Esophagus (tissue), 2 donors: ENCODE measurements at regions not wholly inside any gene's neighbourhood (a gene's known extent, or its start where the extent isn't known, plus 50 kb on each side); places are given as distances from the start of the nearest gene placed in this dataset.

Source experiments
- H3K27ac ChIP-seq, 2 donors: one replicate each; pipeline ENCODE4 v1.5.1; 2013; ENCODE audit warnings: low read depth in 2 of 2, mild to moderate bottlenecking in 2 of 2, inconsistent platforms in 1 of 2, low read length in 1 of 2, moderate library complexity in 1 of 2
- H3K27me3 ChIP-seq, 2 donors: one replicate each; pipeline ENCODE4 v1.6.1; 2013; ENCODE audit warnings: low read length in 2 of 2, control low read depth in 1 of 2, mild to moderate bottlenecking in 1 of 2; ENCODE audit not compliant: insufficient read depth in 2 of 2, control insufficient read depth in 1 of 2
- H3K36me3 ChIP-seq, 2 donors: one replicate each; pipeline ENCODE4 v1.6.1; 2013; ENCODE audit warnings: low read length in 1 of 2; ENCODE audit not compliant: control insufficient read depth in 2 of 2, insufficient read depth in 2 of 2
- H3K4me1 ChIP-seq, 2 donors: one replicate each; pipeline ENCODE4 v1.6.1; 2013; ENCODE audit warnings: low read length in 1 of 2; ENCODE audit not compliant: control insufficient read depth in 2 of 2, insufficient read depth in 2 of 2
- H3K4me3 ChIP-seq, 2 donors: one replicate each; pipeline ENCODE4 v1.5.1; 2013; ENCODE audit warnings: low read length in 2 of 2, mild to moderate bottlenecking in 2 of 2, low read depth in 1 of 2, moderate library complexity in 1 of 2
- H3K9me3 ChIP-seq, 2 donors: one replicate each; pipeline ENCODE4 v1.6.1; 2013; ENCODE audit warnings: mild to moderate bottlenecking in 2 of 2, low read depth in 1 of 2, low read length in 1 of 2, moderate library complexity in 1 of 2; ENCODE audit not compliant: control insufficient read depth in 2 of 2, insufficient read depth in 1 of 2
- WGBS, 2 donors: extraction: QIAGEN DNeasy Blood & Tissue Kit; methylation state at CpG; one replicate each; pipeline ENCODE4 v1.1.7; 2013; 5-methylcytosine and 5-hydroxymethylcytosine counted together
- donor health status: healthy with polysubstance abuse.
- donor health status: Bipolar disorder and iron deficiency.

DNA sequence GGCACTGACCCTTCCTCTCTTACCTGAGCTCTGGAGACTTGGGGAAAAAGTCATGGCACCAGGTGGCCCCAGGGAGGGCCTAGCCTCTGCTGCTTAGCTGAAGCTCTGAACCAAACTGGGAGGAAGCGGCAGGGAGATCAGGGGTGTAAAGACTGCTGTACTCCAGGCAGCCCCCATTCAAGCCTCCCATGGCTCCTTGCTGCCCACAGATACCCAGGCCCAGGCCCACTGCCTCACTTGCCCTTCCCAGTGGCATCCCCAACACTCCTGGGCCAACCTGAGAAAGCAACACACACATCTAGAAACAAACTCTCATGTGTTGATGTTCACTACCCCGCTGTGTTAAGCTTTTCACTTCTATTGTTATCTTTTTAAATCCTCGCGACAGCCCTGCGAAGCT, 151.6 kb downstream of the C5orf15 start:
- Histone ChIP-seq H3K27ac (no peak overlapping the region), H3K9me3 (no peaks in the 10 kb centered on the region), H3K4me1 (peaks cover 0 to 10% of the 10 kb centered on the region in 2 donors), H3K27me3 (no peaks in the 10 kb centered on the region), H3K36me3 (no peaks in the 10 kb centered on the region), H3K4me3 (no peak overlapping the region)
- WGBS, 2 donors: 90 to 97% methylated on average over 5 of the region's 5 CpGs

DNA sequence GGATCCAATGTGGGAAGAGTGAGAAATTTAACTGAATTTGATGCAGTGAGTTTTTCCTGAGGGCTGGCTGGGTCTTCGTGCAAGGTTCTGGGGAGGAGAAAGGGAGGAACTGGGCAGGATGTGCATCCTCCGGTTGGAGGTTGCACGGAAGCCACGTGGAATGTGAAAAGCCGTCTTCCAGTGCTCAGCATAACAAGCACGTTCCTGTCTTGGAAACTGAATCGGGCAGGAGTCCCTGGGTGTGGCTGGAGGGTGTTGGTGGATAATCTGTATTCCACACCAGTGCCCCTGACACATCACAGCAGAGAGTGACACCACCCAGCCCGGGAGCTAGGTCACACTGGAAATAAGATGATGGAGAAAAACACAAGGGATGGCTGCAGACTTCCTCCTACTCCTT, 154.3 kb downstream of the C5orf15 start:
- Histone ChIP-seq H3K27ac (no peak overlapping the region), H3K27me3 (no peaks in the 10 kb centered on the region), H3K9me3 (no peaks in the 10 kb centered on the region), H3K36me3 (no peaks in the 10 kb centered on the region), H3K4me1 (peaks cover 0 to 9% of the 10 kb centered on the region in 2 donors), H3K4me3 (no peak overlapping the region)
- 25 to 30% methylated on average over 8 of the region's 8 CpGs for WGBS, 2 donors

DNA sequence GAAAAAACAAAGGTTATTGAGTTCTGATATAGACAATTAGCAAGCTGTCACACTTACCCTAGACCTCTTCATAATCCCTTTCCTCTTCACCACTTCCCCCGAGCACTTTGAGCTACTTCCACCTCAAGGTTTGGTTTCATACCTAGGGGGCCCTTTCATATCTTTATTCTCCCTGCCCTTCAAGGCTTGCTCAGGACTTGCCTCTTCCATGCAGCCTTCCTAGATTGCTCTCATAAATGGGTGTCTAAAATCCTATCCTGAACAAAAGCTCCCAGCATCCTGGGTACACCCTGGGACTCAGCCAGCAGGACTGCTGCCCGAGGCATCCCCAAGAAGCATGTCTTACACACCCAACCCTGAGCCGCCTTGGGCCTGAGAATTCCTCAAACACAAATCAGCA, 157.3 kb downstream of the C5orf15 start:
- 62 to 70% methylated on average over 3 of the region's 3 CpGs for WGBS, 2 donors
- H3K36me3 ChIP-seq: no peaks in the 10 kb centered on the region
- no peak overlapping the region for H3K4me3 ChIP-seq
- H3K9me3 ChIP-seq: no peaks in the 10 kb centered on the region
- no peaks in the 10 kb centered on the region for H3K4me1 ChIP-seq
- H3K27me3 ChIP-seq: no peaks in the 10 kb centered on the region
- no peak overlapping the region for H3K27ac ChIP-seq

DNA sequence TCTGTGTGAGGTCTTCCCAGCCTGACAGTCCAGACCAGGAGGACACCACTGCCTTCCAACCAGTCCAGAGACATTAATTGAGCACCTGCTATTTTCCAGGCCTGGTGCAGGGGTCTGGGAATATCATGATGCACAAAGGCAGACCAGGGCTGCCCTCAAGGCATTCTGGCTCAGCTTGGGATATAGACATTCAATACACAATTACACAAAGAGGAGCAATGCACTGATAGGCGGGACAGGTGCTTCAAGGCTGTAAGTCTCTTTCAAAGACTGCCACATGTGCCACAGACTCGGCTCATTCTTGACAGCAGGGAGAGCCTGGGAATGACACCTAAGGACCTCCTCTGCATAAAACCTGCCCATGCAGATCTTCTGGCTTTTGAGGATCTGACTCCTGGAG, 158.6 kb downstream of the C5orf15 start:
- 82 to 87% methylated on average over 2 of the region's 2 CpGs for WGBS, 2 donors
- H3K9me3 ChIP-seq: no peaks in the 10 kb centered on the region
- no peak overlapping the region for H3K4me3 ChIP-seq
- H3K27ac ChIP-seq: no peak overlapping the region
- H3K27me3 ChIP-seq: no peaks in the 10 kb centered on the region
- H3K4me1 ChIP-seq: no peaks in the 10 kb centered on the region
- no peaks in the 10 kb centered on the region for H3K36me3 ChIP-seq

DNA sequence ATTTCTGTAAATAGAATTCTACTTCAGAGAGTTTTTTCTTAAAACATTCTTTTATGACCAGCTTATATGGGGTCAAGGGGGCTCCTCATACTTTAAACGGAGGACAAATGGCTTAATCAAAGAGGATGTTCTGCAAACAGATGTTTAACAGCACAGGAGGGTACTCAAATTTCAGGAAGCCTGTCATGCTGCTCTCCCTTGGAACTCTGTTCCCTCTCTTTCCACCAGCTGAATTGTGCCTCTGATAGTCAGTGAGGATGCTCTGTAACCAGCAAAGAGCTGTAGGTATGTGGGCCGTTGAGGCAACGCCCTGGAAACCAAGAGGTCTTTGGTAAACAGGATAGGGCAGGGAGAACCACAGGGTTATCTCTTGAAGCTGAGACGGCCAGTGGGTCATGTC, 161.1 kb downstream of the C5orf15 start:
- WGBS, 2 donors: 42 to 55% methylated on average over 4 of the region's 4 CpGs
- no peak overlapping the region for H3K27ac ChIP-seq
- no peak overlapping the region for H3K4me3 ChIP-seq
- no peaks in the 10 kb centered on the region for H3K27me3 ChIP-seq
- H3K4me1 ChIP-seq: no peaks in the 10 kb centered on the region
- H3K9me3 ChIP-seq: peaks cover 0 to 2% of the 10 kb centered on the region in 2 donors
- no peaks in the 10 kb centered on the region for H3K36me3 ChIP-seq

DNA sequence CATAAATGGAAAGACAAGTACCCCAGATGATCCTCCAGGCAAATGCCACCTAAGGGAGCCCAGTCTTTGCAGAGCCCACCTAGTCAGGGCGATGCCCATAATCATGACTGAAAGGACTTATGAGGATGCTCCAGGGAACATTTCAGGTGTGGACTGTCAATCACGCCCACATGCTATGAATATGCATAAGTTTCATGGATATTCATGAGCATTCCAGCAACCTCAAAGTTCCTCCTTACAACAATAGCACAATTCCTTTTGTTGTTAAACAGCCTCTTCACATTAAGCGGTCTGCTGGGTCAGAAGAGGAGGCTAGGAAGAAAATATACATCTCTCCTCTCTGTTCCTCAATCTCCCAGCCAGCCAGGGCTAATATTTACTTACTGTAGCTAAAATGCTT, 161.6 kb downstream of the C5orf15 start:
- H3K9me3 ChIP-seq: peaks cover 0 to 2% of the 10 kb centered on the region in 2 donors
- no peaks in the 10 kb centered on the region for H3K27me3 ChIP-seq
- WGBS, 2 donors: 67 to 74% methylated on average over 3 of the region's 3 CpGs
- no peak overlapping the region for H3K27ac ChIP-seq
- H3K4me3 ChIP-seq: no peak overlapping the region
- no peaks in the 10 kb centered on the region for H3K4me1 ChIP-seq
- no peaks in the 10 kb centered on the region for H3K36me3 ChIP-seq

DNA sequence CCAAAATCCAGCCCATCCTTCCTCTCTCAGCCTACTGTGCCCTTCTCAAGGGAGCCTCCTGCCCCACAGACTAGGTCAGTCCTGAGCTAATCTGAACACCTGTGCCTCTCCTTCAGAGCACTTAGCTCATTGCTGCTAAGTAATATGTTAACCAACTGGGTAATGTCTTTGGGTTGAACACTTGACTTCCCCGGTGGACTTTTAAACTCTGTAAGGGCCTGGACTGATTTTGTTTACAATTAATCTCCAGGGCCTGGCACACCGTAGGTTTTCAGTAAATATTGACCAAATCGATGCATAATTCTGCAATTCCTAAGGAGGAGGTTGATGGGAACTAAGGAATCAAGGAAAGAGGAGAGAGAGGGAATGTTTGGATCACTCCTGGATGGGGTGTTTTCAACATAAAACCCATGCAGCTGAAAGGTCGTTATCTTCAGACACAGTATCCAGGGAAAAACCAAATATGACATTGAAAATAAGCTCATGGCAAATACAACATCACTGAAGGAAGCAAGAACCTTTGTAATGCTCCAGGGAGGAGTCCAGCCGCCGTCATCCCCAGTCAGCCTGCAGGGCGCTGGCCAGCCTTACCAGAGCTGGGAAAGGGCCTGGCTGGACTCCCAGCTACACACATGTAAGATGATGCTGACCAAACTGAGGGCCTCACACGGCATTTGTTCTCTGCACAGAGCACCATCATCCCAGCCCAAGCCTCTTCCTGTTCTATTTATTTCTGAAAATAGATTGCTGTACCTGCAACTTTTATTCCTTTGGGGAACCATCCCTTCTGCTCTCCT, 166.3 kb downstream of the C5orf15 start:
- no peak overlapping the region for H3K27ac ChIP-seq
- no peak overlapping the region for H3K4me3 ChIP-seq
- no peaks in the 10 kb centered on the region for H3K4me1 ChIP-seq
- H3K9me3 ChIP-seq: peaks cover 0 to 2% of the 10 kb centered on the region in 2 donors
- WGBS, 2 donors: 41 to 45% methylated on average over 8 of the region's 8 CpGs
- no peaks in the 10 kb centered on the region for H3K36me3 ChIP-seq
- H3K27me3 ChIP-seq: no peaks in the 10 kb centered on the region

DNA sequence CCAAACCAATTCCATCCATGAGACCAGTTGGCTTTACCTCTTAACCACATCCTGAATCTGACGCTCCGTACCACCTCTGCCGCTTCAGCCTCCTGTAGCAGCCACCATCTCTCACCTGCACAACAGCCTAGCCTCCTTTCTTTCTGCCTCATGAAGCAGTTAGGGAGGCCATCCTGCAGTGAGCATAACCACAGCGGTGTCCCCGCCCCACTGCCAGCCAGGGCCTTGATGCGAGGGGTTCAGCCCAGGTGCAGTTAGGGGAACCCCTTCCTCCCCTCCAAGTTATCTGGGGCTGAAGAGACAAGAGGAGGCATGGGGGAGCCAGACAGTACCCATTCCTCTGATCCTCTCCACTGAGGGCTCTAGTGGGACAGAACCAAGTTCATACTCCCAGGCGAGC, 167.0 kb downstream of the C5orf15 start:
- Histone ChIP-seq H3K9me3 (peaks cover 0 to 2% of the 10 kb centered on the region in 2 donors), H3K27me3 (no peaks in the 10 kb centered on the region), H3K27ac (no peak overlapping the region), H3K4me1 (no peaks in the 10 kb centered on the region), H3K36me3 (no peaks in the 10 kb centered on the region), H3K4me3 (no peak overlapping the region)
- WGBS, 2 donors: 91 to 94% methylated on average over 7 of the region's 7 CpGs

DNA sequence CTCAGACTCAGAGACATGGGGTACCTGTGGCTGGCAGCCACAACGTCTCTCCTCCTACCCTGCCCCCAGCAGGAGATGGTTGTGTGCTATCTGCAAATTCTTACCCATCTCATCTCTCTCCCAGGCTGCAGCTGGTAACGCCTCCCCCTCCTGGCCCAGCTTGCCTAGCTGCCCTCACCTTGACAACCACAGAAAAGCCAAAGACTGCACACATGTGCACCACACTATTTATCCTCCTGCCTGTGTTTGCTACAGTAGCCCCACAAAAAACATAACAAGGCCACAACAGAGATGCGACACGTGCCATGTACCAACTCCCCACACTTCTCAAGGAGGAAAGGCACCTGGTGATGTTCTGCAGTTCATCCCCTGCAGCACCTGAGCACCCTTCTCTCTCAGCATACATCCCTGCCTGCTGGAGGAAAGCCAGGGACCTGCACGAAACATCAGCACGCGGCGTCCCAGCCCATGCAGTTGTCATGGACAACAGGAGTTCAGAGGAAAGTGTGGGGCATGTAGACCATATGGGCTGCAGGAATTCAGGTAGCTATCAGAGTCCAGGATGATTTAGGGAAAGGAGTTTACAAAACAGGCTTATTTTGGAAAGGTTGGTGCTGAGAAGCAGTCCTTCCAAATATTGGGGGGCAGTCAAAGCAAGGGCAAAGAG, 168.7 kb downstream of the C5orf15 start:
- Histone ChIP-seq H3K36me3 (no peaks in the 10 kb centered on the region), H3K4me3 (no peak overlapping the region), H3K9me3 (peaks cover 0 to 2% of the 10 kb centered on the region in 2 donors), H3K27me3 (no peaks in the 10 kb centered on the region), H3K4me1 (no peaks in the 10 kb centered on the region), H3K27ac (no peak overlapping the region)
- 80 to 88% methylated on average over 8 of the region's 8 CpGs for WGBS, 2 donors

DNA sequence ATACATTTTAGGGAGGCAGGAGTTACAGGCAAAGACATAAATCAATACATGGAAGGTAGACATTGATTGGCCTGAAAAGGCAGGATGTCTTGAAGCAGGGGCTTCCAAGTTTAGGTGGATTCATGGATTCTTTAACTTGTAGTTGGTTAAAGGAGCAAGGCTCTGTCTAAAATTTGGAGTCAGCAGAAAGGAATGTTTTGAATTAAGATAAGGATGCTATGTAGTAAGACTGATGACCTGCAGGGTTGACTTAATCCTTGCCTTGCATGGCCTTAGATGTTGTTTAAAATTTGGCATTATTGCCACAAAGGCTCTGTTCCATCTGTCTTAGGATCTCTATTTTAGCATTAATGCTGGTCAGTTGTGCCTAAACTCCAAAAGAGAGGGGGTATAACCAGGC, 171.3 kb downstream of the C5orf15 start:
- H3K27me3 ChIP-seq: no peaks in the 10 kb centered on the region
- H3K9me3 ChIP-seq: no peaks in the 10 kb centered on the region

More for the DNA sequence above, 171.3 kb downstream of the C5orf15 start:
- H3K4me1 ChIP-seq: no peaks in the 10 kb centered on the region
- H3K4me3 ChIP-seq: no peak overlapping the region
- no peak overlapping the region for H3K27ac ChIP-seq
- H3K36me3 ChIP-seq: no peaks in the 10 kb centered on the region
